ENCODE measurements at regions not wholly inside any gene's neighbourhood (a gene's known extent, or its start where the extent isn't known, plus 50 kb on each side); places are given as distances from the start of the nearest gene placed in this dataset.

GRCh38 chr7:12951397-12951801 lies 264.0 kb downstream of the ARL4A start:
- no peak overlapping the region for H3K4me3 ChIP-seq (ENCODE audit: low read depth, low read length)
- peak; percentile 85 for DNase-seq (ENCODE audit: low read depth, low spot score)
- in situ Hi-C loops (cut with HindIII; ENCODE audit: low sequenced_read_pairs) = no loop called here
- no peak for TF ChIP-seq CTCF (IDR thresholded peaks at IDR 0.05; ENCODE audit: low read depth, low read length)

GRCh38 chr7:12954380-12955033 lies 267.1 kb downstream of the ARL4A start:
- no peak for TF ChIP-seq CTCF (IDR thresholded peaks at IDR 0.05; ENCODE audit: low read depth, low read length)
- DNase-seq (ENCODE audit: low read depth, low spot score) = no peak
- H3K4me3 ChIP-seq (ENCODE audit: low read depth, low read length) = no peak overlapping the region
- in situ Hi-C loops (cut with HindIII; ENCODE audit: low sequenced_read_pairs) = no loop called here

- no peak for DNase-seq (ENCODE audit: low read depth, low spot score)
- TF ChIP-seq CTCF (IDR thresholded peaks at IDR 0.05; ENCODE audit: low read depth, low read length) = no peak
- in situ Hi-C loops (cut with HindIII; ENCODE audit: low sequenced_read_pairs) = no loop called here
- no peak overlapping the region for H3K4me3 ChIP-seq (ENCODE audit: low read depth, low read length)
Measured at GRCh38 chr7:12957487-12957886, 270.1 kb downstream of the ARL4A start.

GRCh38 chr7:12961910-12962480 lies 274.6 kb downstream of the ARL4A start:
- in situ Hi-C loops (cut with HindIII; ENCODE audit: low sequenced_read_pairs) = no loop called here
- TF ChIP-seq CTCF (IDR thresholded peaks at IDR 0.05; ENCODE audit: low read depth, low read length) = no peak
- DNase-seq (ENCODE audit: low read depth, low spot score) = no peak
- H3K4me3 ChIP-seq (ENCODE audit: low read depth, low read length) = no peak overlapping the region

GRCh38 chr7:12963435-12963834 lies 276.0 kb downstream of the ARL4A start:
- H3K4me3 ChIP-seq (ENCODE audit: low read depth, low read length) = no peak overlapping the region
- no peak for DNase-seq (ENCODE audit: low read depth, low spot score)
- TF ChIP-seq CTCF (IDR thresholded peaks at IDR 0.05; ENCODE audit: low read depth, low read length) = no peak
- in situ Hi-C loops (cut with HindIII; ENCODE audit: low sequenced_read_pairs) = no loop called here

- DNase-seq (ENCODE audit: low read depth, low spot score) = no peak
- H3K4me3 ChIP-seq (ENCODE audit: low read depth, low read length) = no peak overlapping the region
- in situ Hi-C loops (cut with HindIII; ENCODE audit: low sequenced_read_pairs) = no loop called here
- TF ChIP-seq CTCF (IDR thresholded peaks at IDR 0.05; ENCODE audit: low read depth, low read length) = no peak
Measured at GRCh38 chr7:12964836-12965235, 277.4 kb downstream of the ARL4A start.
